ENCODE measurements at regions not wholly inside any gene's neighbourhood (a gene's known extent, or its start where the extent isn't known, plus 50 kb on each side); places are given as distances from the start of the nearest gene placed in this dataset.

GRCh38 chr9:74282526-74283253 lies 214.4 kb upstream of the RORB start:
- intact Hi-C loops (cut with DNase I; ENCODE audit: low total_unique reads) = no loop called here
- DNase-seq = no peak
- H3K9me3 ChIP-seq = no peaks in the 10 kb centered on the region
- no peaks in the 10 kb centered on the region for H3K27me3 ChIP-seq
- H3K36me3 ChIP-seq (ENCODE audit: low read depth, missing control alignments) = no peaks in the 10 kb centered on the region
- no peak overlapping the region for H3K4me3 ChIP-seq
- 0 to 83% methylated on average over 1 of the region's 1 CpG for WGBS, 2 donors
- TF ChIP-seq POLR2A (IDR thresholded peaks at IDR 0.05) (no peak), CTCF (IDR thresholded peaks at IDR 0.05) (no peak)
- H3K4me1 ChIP-seq = no peaks in the 10 kb centered on the region
- H3K27ac ChIP-seq = no peak overlapping the region

GRCh38 chr9:74284581-74285450 lies 212.3 kb upstream of the RORB start:
- intact Hi-C loops (cut with DNase I; ENCODE audit: low total_unique reads) = no loop called here
- WGBS, 2 donors = 52 to 60% methylated on average over 11 of the region's 11 CpGs
- H3K36me3 ChIP-seq (ENCODE audit: low read depth, missing control alignments) = no peaks in the 10 kb centered on the region
- H3K4me1 ChIP-seq = no peaks in the 10 kb centered on the region
- no peak overlapping the region for H3K4me3 ChIP-seq
- H3K27ac ChIP-seq = no peak overlapping the region
- TF ChIP-seq POLR2A (IDR thresholded peaks at IDR 0.05) (no peak), CTCF (IDR thresholded peaks at IDR 0.05) (no peak)
- H3K9me3 ChIP-seq = no peaks in the 10 kb centered on the region
- no peak for DNase-seq
- H3K27me3 ChIP-seq = no peaks in the 10 kb centered on the region

GRCh38 chr9:74293479-74293878 lies 203.7 kb upstream of the RORB start:
- Histone ChIP-seq H3K4me1 (no peaks in the 10 kb centered on the region), H3K27ac (no peak overlapping the region), H3K4me3 (no peak overlapping the region), H3K9me3 (no peaks in the 10 kb centered on the region), H3K36me3 (ENCODE audit: low read depth, missing control alignments) (no peaks in the 10 kb centered on the region), H3K27me3 (no peaks in the 10 kb centered on the region)
- DNase-seq = no peak
- 73 to 84% methylated on average over 2 of the region's 2 CpGs for WGBS, 2 donors
- intact Hi-C loops (cut with DNase I; ENCODE audit: low total_unique reads) = no loop called here
- no peak for TF ChIP-seq CTCF (IDR thresholded peaks at IDR 0.05)
- TF ChIP-seq POLR2A (IDR thresholded peaks at IDR 0.05) = no peak

GRCh38 chr9:74303945-74304344 lies 193.2 kb upstream of the RORB start:
- H3K27me3 ChIP-seq = no peaks in the 10 kb centered on the region
- H3K27ac ChIP-seq = no peak overlapping the region
- TF ChIP-seq CTCF (IDR thresholded peaks at IDR 0.05) (no peak), POLR2A (IDR thresholded peaks at IDR 0.05) (no peak)
- no peak for DNase-seq
- no peak overlapping the region for H3K4me3 ChIP-seq
- 84 to 92% methylated on average over 6 of the region's 6 CpGs for WGBS, 2 donors
- no peaks in the 10 kb centered on the region for H3K4me1 ChIP-seq
- no peaks in the 10 kb centered on the region for H3K9me3 ChIP-seq
- H3K36me3 ChIP-seq (ENCODE audit: low read depth, missing control alignments) = no peaks in the 10 kb centered on the region
- intact Hi-C loops (cut with DNase I; ENCODE audit: low total_unique reads) = no loop called here

Measured in testis (tissue), 2 donors.